HG03280 (cell line): ENCODE measurements at regions not wholly inside any gene's neighbourhood (a gene's known extent, or its start where the extent isn't known, plus 50 kb on each side); places are given as distances from the start of the nearest gene placed in this dataset.
"Not testable (repeated sequence)": the region's sequence is repeated elsewhere in the genome, so short reads cannot be mapped to it uniquely, and the experiment has no call there.

Experiments used
- ATAC-seq: cut with Tn5 transposase; IDR thresholded peaks from one replicate; pipeline ENCODE4 v1.9.1; 2021; ENCODE audit warnings: mild to moderate bottlenecking, moderate library complexity; ENCODE audit not compliant: unreplicated experiment

DNA sequence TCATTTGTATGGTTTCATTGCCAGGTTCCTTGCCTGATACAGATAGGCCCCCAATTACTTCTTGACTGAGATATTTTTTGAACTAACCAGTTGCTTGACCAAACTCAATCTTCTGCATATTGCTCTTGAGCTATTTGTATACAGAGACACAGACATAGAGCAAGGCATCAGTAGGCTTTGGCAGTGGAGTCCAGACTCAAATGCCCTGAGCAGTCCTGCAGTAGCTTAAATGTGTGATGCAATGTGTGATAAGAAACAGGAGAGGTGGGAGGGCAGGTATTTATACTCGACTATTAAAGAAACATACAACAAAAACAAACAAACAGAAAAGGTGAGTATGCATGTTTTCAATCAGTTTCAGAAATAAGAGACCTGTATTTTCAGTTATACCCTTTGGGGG lies 197.9 kb upstream of the DAB1 start:
- no peak for ATAC-seq

DNA sequence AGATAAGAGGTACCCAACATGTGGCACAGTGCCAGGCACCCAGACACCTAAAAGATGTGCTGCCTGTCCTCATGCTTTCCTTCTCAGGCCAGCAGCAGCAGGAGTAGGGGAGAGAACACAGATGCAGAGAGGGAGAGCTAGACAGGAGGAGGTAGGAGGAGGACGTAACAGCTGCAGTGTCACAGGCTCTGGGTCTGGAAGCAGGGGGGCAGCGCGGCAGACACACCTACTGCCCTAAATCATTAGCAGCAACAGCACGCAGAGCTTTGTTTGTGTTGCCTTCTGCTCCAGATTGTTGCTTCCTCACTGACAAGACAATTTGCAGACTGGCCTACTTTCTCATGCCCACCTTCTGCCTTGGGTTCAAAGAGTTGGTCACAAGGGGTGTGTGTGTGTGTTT lies 196.7 kb upstream of the DAB1 start:
- ATAC-seq = no peak

- ATAC-seq = no peak
Observed at GRCh38 chr1:57616921-57617320, 193.1 kb upstream of the DAB1 start.

DNA sequence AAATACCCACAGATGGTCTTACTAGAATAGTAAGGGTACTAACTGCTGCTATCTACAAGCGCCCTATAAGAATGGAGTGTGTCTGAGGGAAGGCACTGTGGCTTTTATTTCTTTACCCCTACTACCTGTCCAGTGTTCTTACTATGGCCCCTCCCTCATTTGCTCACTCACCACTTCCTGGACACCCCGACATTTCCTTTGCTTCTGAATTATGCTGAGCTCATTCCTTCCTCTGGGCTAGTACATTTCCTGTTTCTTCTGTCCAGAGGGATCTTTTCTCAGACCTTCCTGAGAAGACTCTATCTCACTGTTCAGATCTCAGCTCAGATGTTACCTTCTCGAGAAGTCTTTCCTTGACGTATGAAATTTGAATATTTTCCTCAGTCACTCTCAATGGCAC lies 192.1 kb upstream of the DAB1 start:
- ATAC-seq = no peak

DNA sequence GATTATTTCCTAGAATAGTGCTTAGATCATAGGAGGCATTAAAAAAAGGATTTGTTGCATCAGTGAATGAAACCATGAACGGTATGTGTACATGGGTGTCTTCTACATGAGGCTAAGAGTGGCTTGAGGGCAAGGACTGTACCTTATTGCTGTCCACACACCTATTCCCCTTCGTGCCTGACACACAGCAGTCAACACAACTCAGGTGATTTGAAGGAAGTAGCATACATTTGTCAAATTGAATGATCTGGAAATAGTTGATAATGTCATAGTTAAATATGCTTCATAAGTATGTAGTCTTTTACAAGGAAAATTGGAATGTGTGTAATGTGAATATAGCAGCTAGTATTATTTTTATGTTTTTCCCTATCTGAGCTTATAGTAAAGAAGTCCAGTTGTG lies 189.0 kb upstream of the DAB1 start:
- ATAC-seq = no peak

DNA sequence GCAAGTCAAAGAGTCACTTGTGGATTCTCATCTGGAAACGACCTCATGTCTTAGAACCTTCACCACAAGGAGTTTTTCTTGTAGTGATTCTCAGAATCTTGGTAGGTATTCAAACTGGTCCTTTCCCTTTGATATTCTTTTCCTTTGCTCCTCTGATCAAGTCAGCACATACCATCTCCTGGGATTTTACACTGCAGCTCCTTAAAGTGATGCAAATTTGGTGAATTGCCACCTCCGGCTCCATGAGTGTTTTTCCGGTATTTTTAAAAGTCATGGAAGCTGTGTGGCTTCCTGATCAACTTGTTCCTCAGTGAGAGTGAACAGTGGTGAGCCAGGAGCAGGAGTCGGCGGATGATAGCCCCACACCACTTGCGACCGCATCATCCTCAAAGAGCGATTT lies 182.1 kb upstream of the DAB1 start:
- ATAC-seq = no peak

GRCh38 chr1:57603696-57604095 lies 179.8 kb upstream of the DAB1 start:
- ATAC-seq = no peak

GRCh38 chr1:57600424-57600823 lies 176.6 kb upstream of the DAB1 start:
- no peak for ATAC-seq

- ATAC-seq = no peak
Observed at GRCh38 chr1:57599236-57599994, 175.6 kb upstream of the DAB1 start.

DNA sequence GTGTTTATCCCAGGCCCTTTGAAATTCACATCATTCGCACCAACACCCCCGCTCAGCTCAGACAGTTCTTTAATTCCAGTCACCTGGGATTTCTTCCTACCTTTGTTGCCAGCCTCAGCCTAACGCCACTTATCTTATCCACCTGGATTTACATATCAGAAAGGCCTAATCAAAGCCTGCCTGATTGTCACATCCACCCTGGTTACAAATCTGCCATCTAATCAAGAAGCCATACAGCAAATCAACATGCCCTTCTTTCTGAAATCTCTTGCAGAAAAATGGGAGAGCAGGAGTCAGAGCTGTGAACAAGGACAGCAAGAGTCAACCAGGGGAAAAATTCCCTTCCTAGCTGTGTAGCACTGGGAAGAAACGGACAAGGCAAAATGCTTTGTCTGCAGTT lies 173.2 kb upstream of the DAB1 start:
- no peak for ATAC-seq

- ATAC-seq = no peak
Observed at GRCh38 chr1:57594002-57594401, 170.1 kb upstream of the DAB1 start.

DNA sequence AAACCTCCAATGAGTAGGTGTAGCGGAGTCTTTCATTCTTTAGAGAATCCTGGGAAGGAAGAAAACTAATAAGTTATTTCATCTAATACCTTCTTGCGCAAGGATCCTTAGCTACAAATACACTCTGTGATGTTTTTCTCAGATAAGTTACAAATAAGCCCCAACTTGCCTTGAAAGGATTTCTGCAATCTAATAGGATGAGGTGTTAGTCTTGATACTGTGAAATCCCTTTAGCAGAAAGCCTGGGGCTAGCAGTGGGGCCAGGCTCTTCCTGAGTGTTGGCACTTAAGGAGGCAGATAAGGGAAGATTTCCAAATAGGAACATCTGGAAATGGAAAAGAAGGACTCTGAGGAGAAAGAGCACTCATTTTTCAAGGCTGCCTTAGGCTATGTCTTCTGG lies 168.0 kb upstream of the DAB1 start:
- ATAC-seq = no peak

DNA sequence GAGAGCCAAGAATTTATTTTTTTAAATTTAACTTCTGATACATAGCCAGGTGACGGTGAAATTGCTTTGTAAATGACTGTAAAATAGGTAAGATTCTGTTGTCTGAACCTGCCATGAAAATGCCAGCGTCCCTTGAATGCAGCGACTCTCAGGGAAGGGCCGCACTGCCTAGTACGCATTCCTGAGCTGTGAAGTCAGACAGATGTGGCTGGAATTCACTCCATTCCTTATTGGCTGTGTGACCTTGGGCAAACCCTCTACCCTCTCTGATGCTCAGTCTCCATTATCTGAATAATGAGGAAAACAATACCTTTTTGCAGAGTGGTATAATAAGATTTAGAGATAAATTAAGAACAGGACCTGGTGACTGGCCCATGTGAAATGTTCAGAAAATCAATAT lies 167.1 kb upstream of the DAB1 start:
- ATAC-seq = no peak

DNA sequence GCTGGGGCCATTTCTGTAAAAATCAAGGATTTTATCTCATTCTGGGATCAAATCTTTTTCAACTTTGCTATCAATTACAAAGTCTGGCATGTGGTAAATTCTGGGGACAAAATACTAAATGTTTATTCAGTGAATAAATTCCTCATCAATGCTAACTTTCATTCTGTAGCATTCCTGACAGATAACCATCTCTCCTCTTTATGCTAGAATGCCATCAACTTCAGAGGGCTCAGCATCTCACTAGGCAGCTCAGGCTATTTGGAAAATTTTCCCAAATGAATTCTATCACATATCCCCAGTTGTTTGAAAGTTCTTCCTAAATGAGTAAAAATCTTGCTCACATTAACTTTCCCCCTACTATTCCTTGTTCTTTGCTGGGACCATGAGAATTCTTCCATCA lies 163.0 kb upstream of the DAB1 start:
- no peak for ATAC-seq

GRCh38 chr1:57578680-57579079 lies 154.8 kb upstream of the DAB1 start:
- ATAC-seq = no peak

DNA sequence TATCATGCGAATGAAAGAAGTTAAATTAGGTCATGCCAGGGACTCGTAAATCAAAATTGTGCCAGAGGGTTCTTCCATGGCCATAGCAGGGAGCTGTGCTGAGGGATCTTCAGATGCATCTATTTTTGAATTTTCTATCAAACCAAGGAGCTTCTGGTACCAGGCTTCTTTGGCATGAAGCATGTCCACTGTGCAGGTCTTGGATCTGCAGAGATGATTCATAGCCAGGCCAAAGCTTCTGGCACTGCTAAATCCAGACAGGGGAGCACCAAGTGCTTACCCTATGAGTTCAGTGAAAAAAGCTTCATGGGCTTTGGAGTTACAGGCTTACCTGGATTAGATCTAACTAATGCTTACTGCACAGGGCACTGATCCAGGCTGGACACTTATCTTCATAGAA lies 154.2 kb upstream of the DAB1 start:
- no peak for ATAC-seq

- no peak for ATAC-seq
Observed at GRCh38 chr1:57576756-57577155, 152.9 kb upstream of the DAB1 start.

GRCh38 chr1:57572016-57572415 lies 148.2 kb upstream of the DAB1 start:
- no peak for ATAC-seq

DNA sequence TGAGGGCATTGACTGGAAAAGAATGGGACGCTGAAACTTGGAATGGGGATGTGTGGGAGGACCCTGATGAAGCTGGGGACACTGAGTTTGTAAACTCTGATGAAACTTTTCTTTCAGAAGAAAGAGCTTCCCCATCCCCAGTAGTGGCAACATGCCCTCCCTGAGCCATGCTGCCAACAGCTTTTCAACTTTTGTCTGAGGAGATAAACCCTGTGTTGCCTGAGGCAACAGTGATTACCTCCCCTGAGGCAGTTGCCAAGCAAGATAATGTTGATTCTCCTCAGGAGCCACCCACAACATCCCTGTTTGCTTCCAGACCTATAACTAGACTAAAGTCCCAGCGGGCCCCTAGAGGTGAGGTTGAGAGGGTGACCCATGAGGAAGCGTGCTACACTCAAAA lies 134.2 kb upstream of the DAB1 start:
- not testable (repeated sequence) for ATAC-seq

- no peak for ATAC-seq
Observed at GRCh38 chr1:57553666-57554065, 129.8 kb upstream of the DAB1 start.

DNA sequence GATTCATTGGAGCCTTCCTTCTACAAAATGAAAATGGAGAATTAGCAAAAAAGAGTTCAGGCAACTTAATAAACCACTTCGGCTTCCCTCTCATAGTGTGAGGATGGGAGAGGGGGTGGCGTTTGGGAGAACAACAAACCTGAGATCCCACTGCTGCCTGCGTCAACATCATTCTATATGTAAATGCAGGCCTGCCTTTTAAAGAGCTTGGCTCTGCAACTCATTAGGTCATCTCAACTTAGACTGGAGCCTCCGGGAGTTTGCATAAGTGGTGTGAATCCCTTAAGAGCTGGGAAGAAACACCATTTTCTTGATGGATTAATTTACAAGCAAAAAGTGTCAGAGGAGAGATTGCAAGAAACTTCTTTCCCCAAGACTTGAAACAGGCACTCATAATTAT lies 127.6 kb upstream of the DAB1 start:
- ATAC-seq = no peak

DNA sequence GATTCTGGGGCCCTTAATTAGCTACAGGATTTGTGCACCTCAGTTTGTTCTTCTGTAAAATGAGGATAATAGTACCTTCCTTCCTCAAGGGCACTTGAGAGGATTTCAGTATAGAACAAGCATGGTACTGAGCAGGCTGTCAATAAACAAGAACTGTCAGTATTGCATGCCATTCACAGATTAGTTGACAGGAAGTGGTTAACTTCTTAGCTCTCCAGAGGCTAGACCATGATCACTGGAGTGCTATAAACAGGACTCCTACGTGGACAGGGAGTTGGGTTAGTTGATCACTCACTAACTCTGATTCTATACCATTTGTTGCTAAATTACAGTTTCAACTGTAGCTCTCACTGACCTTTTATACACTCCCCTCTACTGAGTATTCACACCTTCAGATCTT lies 126.2 kb upstream of the DAB1 start:
- no peak for ATAC-seq

DNA sequence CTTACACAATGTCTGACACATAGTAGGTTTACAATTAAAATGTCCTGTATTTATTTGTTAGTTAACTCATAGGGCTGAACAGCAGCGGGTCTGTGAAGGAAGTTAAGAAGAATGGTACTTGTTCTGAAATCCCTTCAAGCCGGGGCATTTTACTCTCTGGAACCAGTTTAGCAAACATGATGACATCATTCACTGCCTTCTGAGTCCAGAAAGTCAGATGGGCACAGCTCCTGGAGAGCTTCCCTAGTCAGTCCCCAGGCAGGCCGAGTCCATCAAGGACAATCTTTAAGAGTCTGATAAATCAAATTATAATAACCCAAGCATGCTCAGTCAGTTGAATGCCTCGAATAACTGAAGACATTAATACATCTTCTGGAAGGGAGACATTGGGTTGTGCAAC lies 125.4 kb upstream of the DAB1 start:
- ATAC-seq = no peak
